ENCODE measurements at regions not wholly inside any gene's neighbourhood (a gene's known extent, or its start where the extent isn't known, plus 50 kb on each side); places are given as distances from the start of the nearest gene placed in this dataset.

DNA sequence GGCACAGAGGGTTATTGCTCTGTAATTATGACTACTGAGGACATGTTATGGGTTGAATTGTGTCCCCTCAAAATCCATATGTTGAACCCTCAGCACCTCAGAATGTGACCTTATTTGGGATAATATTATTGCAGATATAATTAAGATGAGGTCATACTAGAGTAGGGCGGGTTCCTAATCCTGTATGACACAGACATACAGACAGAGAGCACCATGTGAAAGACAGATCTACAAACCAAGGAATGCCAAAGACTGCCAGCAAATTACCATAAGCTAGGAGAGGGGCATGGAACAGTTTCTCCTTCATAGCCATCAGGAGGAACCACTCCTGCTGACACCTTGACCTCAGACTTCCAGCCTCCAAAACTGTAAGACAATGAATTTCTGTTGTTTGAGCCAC is 115.2 kb upstream of the OTUD4 start:
- no peak for DNase-seq (ENCODE audit: low read depth, low spot score)
- intact Hi-C loops (cut with micrococcal nuclease; ENCODE audit: unreplicated experiment) (no loop called here), in situ Hi-C loops (cut with HindIII; ENCODE audit: low pct_unique_long_range_greater_than_20kb, low sequenced_read_pairs) (no loop called here)
- no peaks in the 10 kb centered on the region for H3K36me3 ChIP-seq (ENCODE audit: control insufficient read depth, insufficient read depth, low read length)
- TF ChIP-seq POLR2AphosphoS5 (IDR thresholded peaks at IDR 0.05; ENCODE audit: low read depth, low read length) = no peak
- H3K27me3 ChIP-seq (ENCODE audit: control insufficient read depth, insufficient read depth, low read length) = no peaks in the 10 kb centered on the region
- ATAC-seq = no peak
- POLR2A ChIA-PET = no interaction called here
- H3K27ac ChIP-seq (ENCODE audit: low read length) = no peak overlapping the region
- no peaks in the 10 kb centered on the region for H3K4me1 ChIP-seq (ENCODE audit: control insufficient read depth, insufficient read depth, low read length)
- CTCF ChIA-PET = no interaction called here
- H3K4me3 ChIP-seq (ENCODE audit: low read depth in 2 of 2, low read length in 2 of 2) = no peak overlapping the region
- no TSS peak for BruUV-seq (replicated peaks)
- H3K9me3 ChIP-seq (ENCODE audit: control insufficient read depth, insufficient read depth, low read depth, low read length) = no peaks in the 10 kb centered on the region

DNA sequence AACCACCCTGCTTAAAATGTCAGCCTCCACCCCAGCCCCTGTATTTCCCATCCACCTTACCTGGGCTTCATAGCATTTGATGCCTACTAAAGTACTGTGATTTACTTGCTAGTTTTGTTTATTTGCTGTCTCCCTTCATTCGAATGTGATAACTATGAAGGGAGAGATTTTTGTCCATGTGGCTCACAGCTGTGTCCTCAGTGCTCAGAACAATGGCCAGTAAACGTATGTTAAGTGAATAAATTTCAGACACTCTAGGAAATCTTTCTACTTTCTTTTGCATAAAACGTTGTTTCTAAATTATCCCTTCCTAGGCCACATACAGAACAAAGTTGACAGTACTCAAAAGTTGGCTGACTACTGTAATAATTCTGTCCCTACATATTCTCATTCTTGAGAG is 114.7 kb upstream of the OTUD4 start:
- Histone ChIP-seq H3K4me1 (ENCODE audit: control insufficient read depth, insufficient read depth, low read length) (no peaks in the 10 kb centered on the region), H3K27me3 (ENCODE audit: control insufficient read depth, insufficient read depth, low read length) (no peaks in the 10 kb centered on the region), H3K4me3 (ENCODE audit: low read depth in 2 of 2, low read length in 2 of 2) (no peak overlapping the region), H3K27ac (ENCODE audit: low read length) (no peak overlapping the region), H3K36me3 (ENCODE audit: control insufficient read depth, insufficient read depth, low read length) (no peaks in the 10 kb centered on the region), H3K9me3 (ENCODE audit: control insufficient read depth, insufficient read depth, low read depth, low read length) (no peaks in the 10 kb centered on the region)
- no TSS peak for BruUV-seq (replicated peaks)
- intact Hi-C loops (cut with micrococcal nuclease; ENCODE audit: unreplicated experiment) (no loop called here), in situ Hi-C loops (cut with HindIII; ENCODE audit: low pct_unique_long_range_greater_than_20kb, low sequenced_read_pairs) (no loop called here)
- POLR2A ChIA-PET = no interaction called here
- TF ChIP-seq POLR2AphosphoS5 (IDR thresholded peaks at IDR 0.05; ENCODE audit: low read depth, low read length) = no peak
- no peak for TF ChIP-seq SIN3A (IDR thresholded peaks at IDR 0.05; ENCODE audit: borderline replicate concordance, insufficient read depth, low read depth, low read length)
- TF ChIP-seq, protein P1, sequence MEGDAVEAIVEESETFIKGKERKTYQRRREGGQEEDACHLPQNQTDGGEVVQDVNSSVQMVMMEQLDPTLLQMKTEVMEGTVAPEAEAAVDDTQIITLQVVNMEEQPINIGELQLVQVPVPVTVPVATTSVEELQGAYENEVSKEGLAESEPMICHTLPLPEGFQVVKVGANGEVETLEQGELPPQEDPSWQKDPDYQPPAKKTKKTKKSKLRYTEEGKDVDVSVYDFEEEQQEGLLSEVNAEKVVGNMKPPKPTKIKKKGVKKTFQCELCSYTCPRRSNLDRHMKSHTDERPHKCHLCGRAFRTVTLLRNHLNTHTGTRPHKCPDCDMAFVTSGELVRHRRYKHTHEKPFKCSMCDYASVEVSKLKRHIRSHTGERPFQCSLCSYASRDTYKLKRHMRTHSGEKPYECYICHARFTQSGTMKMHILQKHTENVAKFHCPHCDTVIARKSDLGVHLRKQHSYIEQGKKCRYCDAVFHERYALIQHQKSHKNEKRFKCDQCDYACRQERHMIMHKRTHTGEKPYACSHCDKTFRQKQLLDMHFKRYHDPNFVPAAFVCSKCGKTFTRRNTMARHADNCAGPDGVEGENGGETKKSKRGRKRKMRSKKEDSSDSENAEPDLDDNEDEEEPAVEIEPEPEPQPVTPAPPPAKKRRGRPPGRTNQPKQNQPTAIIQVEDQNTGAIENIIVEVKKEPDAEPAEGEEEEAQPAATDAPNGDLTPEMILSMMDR (IDR thresholded peaks at IDR 0.05) = no peak
- TF ChIP-seq TCF7L2 (IDR thresholded peaks at IDR 0.05; ENCODE audit: low read depth, low read length) = no peak
- TF ChIP-seq, protein P2, sequence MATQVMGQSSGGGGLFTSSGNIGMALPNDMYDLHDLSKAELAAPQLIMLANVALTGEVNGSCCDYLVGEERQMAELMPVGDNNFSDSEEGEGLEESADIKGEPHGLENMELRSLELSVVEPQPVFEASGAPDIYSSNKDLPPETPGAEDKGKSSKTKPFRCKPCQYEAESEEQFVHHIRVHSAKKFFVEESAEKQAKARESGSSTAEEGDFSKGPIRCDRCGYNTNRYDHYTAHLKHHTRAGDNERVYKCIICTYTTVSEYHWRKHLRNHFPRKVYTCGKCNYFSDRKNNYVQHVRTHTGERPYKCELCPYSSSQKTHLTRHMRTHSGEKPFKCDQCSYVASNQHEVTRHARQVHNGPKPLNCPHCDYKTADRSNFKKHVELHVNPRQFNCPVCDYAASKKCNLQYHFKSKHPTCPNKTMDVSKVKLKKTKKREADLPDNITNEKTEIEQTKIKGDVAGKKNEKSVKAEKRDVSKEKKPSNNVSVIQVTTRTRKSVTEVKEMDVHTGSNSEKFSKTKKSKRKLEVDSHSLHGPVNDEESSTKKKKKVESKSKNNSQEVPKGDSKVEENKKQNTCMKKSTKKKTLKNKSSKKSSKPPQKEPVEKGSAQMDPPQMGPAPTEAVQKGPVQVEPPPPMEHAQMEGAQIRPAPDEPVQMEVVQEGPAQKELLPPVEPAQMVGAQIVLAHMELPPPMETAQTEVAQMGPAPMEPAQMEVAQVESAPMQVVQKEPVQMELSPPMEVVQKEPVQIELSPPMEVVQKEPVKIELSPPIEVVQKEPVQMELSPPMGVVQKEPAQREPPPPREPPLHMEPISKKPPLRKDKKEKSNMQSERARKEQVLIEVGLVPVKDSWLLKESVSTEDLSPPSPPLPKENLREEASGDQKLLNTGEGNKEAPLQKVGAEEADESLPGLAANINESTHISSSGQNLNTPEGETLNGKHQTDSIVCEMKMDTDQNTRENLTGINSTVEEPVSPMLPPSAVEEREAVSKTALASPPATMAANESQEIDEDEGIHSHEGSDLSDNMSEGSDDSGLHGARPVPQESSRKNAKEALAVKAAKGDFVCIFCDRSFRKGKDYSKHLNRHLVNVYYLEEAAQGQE (IDR thresholded peaks at IDR 0.05; ENCODE audit: insufficient read depth in 1 of 2, low read depth in 2 of 2, low read length in 1 of 2) = no peak
- ATAC-seq (no peak), DNase-seq (ENCODE audit: low read depth, low spot score) (no peak)
- CTCF ChIA-PET = no interaction called here

DNA sequence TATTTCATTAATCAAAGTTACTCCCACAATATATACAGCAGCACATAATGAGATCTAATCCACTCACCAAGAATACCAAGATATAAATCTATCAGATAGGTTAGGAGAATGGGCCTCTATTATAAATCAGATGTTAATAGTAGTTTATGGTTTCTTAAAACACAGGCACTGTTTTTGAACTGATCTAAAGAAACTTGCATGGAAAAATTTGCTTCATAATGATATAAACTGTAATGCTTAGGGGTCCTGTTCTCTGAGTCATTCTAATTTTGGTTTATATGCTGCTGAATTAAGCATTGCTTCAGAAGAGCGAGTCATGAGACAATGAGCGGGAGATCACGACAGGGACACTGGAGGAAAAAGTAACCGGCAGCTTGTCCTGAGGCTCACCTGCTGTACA is 113.3 kb upstream of the OTUD4 start:
- H3K4me1 ChIP-seq (ENCODE audit: control insufficient read depth, insufficient read depth, low read length) = no peaks in the 10 kb centered on the region
- POLR2A ChIA-PET = no interaction called here
- CTCF ChIA-PET = no interaction called here
- intact Hi-C loops (cut with micrococcal nuclease; ENCODE audit: unreplicated experiment) (no loop called here), in situ Hi-C loops (cut with HindIII; ENCODE audit: low pct_unique_long_range_greater_than_20kb, low sequenced_read_pairs) (no loop called here)
- H3K9me3 ChIP-seq (ENCODE audit: control insufficient read depth, insufficient read depth, low read depth, low read length) = no peaks in the 10 kb centered on the region
- H3K36me3 ChIP-seq (ENCODE audit: control insufficient read depth, insufficient read depth, low read length) = no peaks in the 10 kb centered on the region
- ATAC-seq = no peak
- TF ChIP-seq, protein P1 (IDR thresholded peaks at IDR 0.05) = no peak
- TF ChIP-seq TCF7L2 (IDR thresholded peaks at IDR 0.05; ENCODE audit: low read depth, low read length) = no peak
- TF ChIP-seq, protein P2 (IDR thresholded peaks at IDR 0.05; ENCODE audit: insufficient read depth in 1 of 2, low read depth in 2 of 2, low read length in 1 of 2) = no peak
- TF ChIP-seq SIN3A (IDR thresholded peaks at IDR 0.05; ENCODE audit: borderline replicate concordance, insufficient read depth, low read depth, low read length) = no peak
- H3K27me3 ChIP-seq (ENCODE audit: control insufficient read depth, insufficient read depth, low read length) = no peaks in the 10 kb centered on the region
- no peak overlapping the region for H3K4me3 ChIP-seq (ENCODE audit: low read depth in 2 of 2, low read length in 2 of 2)
- no peak for DNase-seq (ENCODE audit: low read depth, low spot score)
- BruUV-seq (replicated peaks) = no TSS peak
- H3K27ac ChIP-seq (ENCODE audit: low read length) = no peak overlapping the region

Measured in Panc1 (cell line).